ENCODE measurements at regions not wholly inside any gene's neighbourhood (a gene's known extent, or its start where the extent isn't known, plus 50 kb on each side); places are given as distances from the start of the nearest gene placed in this dataset.

- Histone ChIP-seq H3K4me3 (replicated peaks in 1 of 4; ENCODE audit: control extremely low read depth in 1 of 4, insufficient read depth in 1 of 4, low read depth in 3 of 4, low read length in 4 of 4) (no peak overlapping the region), H3K27ac (ENCODE audit: insufficient read depth, low read length) (no peak overlapping the region), H3K4me2 (ENCODE audit: extremely low read depth, insufficient read depth, low read length) (no peak overlapping the region), H3K4me1 (ENCODE audit: control insufficient read depth, extremely low read depth, insufficient read depth, low read length) (no peaks in the 10 kb centered on the region), H3K36me3 (ENCODE audit: control insufficient read depth, insufficient read depth, low read length) (no peaks in the 10 kb centered on the region), H3K9me3 (ENCODE audit: control insufficient read depth, insufficient read depth, low read depth, low read length) (no peaks in the 10 kb centered on the region), H3K79me2 (ENCODE audit: control insufficient read depth, insufficient read depth, low read length) (no peaks in the 10 kb centered on the region), H2AFZ (ENCODE audit: low read length) (no peak overlapping the region), H3K27me3 (ENCODE audit: control insufficient read depth, insufficient read depth, low read length) (no peaks in the 10 kb centered on the region), H3K9ac (ENCODE audit: insufficient read depth, low read length) (no peak overlapping the region), H4K20me1 (ENCODE audit: control insufficient read depth, extremely low read depth, insufficient read depth, low read length) (no peaks in the 10 kb centered on the region)
- DNase-seq (ENCODE audit: low read depth in 2 of 2): no peak
- TF ChIP-seq EZH2 (IDR thresholded peaks at IDR 0.05; ENCODE audit: low read length, missing control alignments): no peak
- TF ChIP-seq, protein P1, sequence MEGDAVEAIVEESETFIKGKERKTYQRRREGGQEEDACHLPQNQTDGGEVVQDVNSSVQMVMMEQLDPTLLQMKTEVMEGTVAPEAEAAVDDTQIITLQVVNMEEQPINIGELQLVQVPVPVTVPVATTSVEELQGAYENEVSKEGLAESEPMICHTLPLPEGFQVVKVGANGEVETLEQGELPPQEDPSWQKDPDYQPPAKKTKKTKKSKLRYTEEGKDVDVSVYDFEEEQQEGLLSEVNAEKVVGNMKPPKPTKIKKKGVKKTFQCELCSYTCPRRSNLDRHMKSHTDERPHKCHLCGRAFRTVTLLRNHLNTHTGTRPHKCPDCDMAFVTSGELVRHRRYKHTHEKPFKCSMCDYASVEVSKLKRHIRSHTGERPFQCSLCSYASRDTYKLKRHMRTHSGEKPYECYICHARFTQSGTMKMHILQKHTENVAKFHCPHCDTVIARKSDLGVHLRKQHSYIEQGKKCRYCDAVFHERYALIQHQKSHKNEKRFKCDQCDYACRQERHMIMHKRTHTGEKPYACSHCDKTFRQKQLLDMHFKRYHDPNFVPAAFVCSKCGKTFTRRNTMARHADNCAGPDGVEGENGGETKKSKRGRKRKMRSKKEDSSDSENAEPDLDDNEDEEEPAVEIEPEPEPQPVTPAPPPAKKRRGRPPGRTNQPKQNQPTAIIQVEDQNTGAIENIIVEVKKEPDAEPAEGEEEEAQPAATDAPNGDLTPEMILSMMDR (conservative IDR thresholded peaks at IDR 0.05 in 1 of 2, IDR thresholded peaks at IDR 0.05 in 1 of 2; ENCODE audit: low read depth in 1 of 2, low read length in 2 of 2): no peak
Measured at GRCh38 chr18:77705301-77705700, 455.7 kb downstream of the GALR1 start.

DNA sequence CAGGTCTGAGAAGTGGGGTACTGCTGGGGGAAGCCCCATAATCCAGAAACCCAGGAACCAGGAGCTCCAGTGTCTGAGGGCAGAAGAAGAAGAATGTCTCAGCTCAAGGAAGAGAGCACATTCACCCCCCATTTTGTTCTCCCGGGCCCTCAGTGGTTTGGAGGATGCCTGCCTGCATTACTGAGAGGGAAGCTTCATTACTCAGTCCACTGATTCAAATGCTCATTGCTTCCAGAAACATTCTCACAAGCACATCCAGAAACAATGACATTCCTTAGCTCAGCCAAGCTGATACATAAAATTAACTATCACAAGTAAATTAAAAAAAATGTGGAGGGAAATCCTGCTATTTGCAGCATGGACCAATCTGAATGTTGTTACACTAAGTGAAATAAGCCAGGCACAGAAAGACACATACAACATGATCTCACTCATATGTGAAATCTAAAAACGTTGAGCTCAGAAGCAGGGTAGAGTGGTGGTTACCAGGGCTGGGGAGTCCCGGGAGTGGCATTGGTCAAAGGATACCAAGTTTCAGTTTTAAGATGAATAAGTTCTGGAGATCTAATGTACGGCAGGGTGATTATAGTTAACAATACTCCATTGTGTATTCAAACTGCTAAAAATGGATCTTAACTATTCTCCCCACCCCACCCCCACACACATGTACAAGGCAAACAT lies 459.3 kb downstream of the GALR1 start:
- no peaks in the 10 kb centered on the region for H3K9me3 ChIP-seq (ENCODE audit: control insufficient read depth, insufficient read depth, low read depth, low read length)
- no peaks in the 10 kb centered on the region for H3K4me1 ChIP-seq (ENCODE audit: control insufficient read depth, extremely low read depth, insufficient read depth, low read length)
- no peaks in the 10 kb centered on the region for H3K79me2 ChIP-seq (ENCODE audit: control insufficient read depth, insufficient read depth, low read length)
- no peak overlapping the region for H3K27ac ChIP-seq (ENCODE audit: insufficient read depth, low read length)
- H3K9ac ChIP-seq (ENCODE audit: insufficient read depth, low read length): no peak overlapping the region
- H2AFZ ChIP-seq (ENCODE audit: low read length): no peak overlapping the region
- no peak for TF ChIP-seq EZH2 (IDR thresholded peaks at IDR 0.05; ENCODE audit: low read length, missing control alignments)
- TF ChIP-seq, protein P1 (conservative IDR thresholded peaks at IDR 0.05 in 1 of 2, IDR thresholded peaks at IDR 0.05 in 1 of 2; ENCODE audit: low read depth in 1 of 2, low read length in 2 of 2): no peak
- no peak overlapping the region for H3K4me2 ChIP-seq (ENCODE audit: extremely low read depth, insufficient read depth, low read length)
- no peaks in the 10 kb centered on the region for H3K36me3 ChIP-seq (ENCODE audit: control insufficient read depth, insufficient read depth, low read length)
- peak in 1 of 2 donors; percentile 17 for DNase-seq (ENCODE audit: low read depth in 2 of 2)
- H3K27me3 ChIP-seq (ENCODE audit: control insufficient read depth, insufficient read depth, low read length): no peaks in the 10 kb centered on the region
- no peaks in the 10 kb centered on the region for H4K20me1 ChIP-seq (ENCODE audit: control insufficient read depth, extremely low read depth, insufficient read depth, low read length)
- H3K4me3 ChIP-seq (replicated peaks in 1 of 4; ENCODE audit: control extremely low read depth in 1 of 4, insufficient read depth in 1 of 4, low read depth in 3 of 4, low read length in 4 of 4): no peak overlapping the region

DNA sequence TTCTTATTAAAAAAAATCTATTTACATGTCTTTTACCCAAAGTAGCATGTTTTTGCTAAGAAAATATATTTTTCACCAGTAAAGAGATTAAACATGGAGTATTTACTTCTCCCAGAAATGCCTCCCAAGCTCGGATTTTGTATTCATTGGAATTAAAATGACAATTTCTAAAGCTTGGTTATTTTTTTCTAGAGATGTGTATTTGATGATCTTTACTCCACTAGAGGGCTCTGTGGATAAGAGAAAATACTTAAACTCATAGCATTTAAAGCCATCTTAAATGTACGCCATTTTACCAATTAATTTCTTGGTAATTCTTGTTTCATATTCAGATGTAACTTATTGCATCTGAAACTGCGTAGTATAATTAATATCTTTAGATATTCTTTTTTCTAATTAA lies 461.4 kb downstream of the GALR1 start:
- Histone ChIP-seq H2AFZ (ENCODE audit: low read length) (no peak overlapping the region), H3K9ac (ENCODE audit: insufficient read depth, low read length) (no peak overlapping the region), H3K36me3 (ENCODE audit: control insufficient read depth, insufficient read depth, low read length) (no peaks in the 10 kb centered on the region), H3K27ac (ENCODE audit: insufficient read depth, low read length) (no peak overlapping the region), H3K27me3 (ENCODE audit: control insufficient read depth, insufficient read depth, low read length) (no peaks in the 10 kb centered on the region), H4K20me1 (ENCODE audit: control insufficient read depth, extremely low read depth, insufficient read depth, low read length) (no peaks in the 10 kb centered on the region), H3K79me2 (ENCODE audit: control insufficient read depth, insufficient read depth, low read length) (no peaks in the 10 kb centered on the region), H3K4me1 (ENCODE audit: control insufficient read depth, extremely low read depth, insufficient read depth, low read length) (no peaks in the 10 kb centered on the region), H3K9me3 (ENCODE audit: control insufficient read depth, insufficient read depth, low read depth, low read length) (no peaks in the 10 kb centered on the region), H3K4me2 (ENCODE audit: extremely low read depth, insufficient read depth, low read length) (no peak overlapping the region), H3K4me3 (replicated peaks in 1 of 4; ENCODE audit: control extremely low read depth in 1 of 4, insufficient read depth in 1 of 4, low read depth in 3 of 4, low read length in 4 of 4) (no peak overlapping the region)
- TF ChIP-seq EZH2 (IDR thresholded peaks at IDR 0.05; ENCODE audit: low read length, missing control alignments): no peak
- TF ChIP-seq, protein P1 (conservative IDR thresholded peaks at IDR 0.05 in 1 of 2, IDR thresholded peaks at IDR 0.05 in 1 of 2; ENCODE audit: low read depth in 1 of 2, low read length in 2 of 2): peak in 1 of 2 donors; percentile 2
- no peak for DNase-seq (ENCODE audit: low read depth in 2 of 2)

Measured in fibroblast of lung (primary cell).